ENCODE measurements at regions not wholly inside any gene's neighbourhood (a gene's known extent, or its start where the extent isn't known, plus 50 kb on each side); places are given as distances from the start of the nearest gene placed in this dataset.

DNA sequence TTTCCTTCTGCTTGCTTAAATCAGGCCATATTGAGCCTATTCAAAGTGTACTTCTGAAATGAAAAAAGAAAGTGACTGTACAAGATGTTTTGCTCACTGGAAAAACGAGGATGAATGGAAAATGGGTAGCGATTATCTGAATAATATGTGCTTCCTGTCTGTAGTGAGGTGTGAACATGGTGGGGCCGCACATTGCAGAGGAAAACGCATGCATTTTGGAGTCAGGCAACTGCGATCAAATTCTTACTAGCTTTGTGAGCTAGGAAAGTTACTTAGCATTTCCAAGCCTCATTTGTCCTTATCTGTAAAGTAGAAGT, 73.0 kb upstream of the PRSS3 start:
- TF ChIP-seq, protein P1, sequence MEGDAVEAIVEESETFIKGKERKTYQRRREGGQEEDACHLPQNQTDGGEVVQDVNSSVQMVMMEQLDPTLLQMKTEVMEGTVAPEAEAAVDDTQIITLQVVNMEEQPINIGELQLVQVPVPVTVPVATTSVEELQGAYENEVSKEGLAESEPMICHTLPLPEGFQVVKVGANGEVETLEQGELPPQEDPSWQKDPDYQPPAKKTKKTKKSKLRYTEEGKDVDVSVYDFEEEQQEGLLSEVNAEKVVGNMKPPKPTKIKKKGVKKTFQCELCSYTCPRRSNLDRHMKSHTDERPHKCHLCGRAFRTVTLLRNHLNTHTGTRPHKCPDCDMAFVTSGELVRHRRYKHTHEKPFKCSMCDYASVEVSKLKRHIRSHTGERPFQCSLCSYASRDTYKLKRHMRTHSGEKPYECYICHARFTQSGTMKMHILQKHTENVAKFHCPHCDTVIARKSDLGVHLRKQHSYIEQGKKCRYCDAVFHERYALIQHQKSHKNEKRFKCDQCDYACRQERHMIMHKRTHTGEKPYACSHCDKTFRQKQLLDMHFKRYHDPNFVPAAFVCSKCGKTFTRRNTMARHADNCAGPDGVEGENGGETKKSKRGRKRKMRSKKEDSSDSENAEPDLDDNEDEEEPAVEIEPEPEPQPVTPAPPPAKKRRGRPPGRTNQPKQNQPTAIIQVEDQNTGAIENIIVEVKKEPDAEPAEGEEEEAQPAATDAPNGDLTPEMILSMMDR (IDR thresholded peaks at IDR 0.05; ENCODE audit: extremely low read depth in 1 of 2, insufficient read depth in 1 of 2, low read depth in 1 of 2, low read length in 2 of 2) = no peak
- TF ChIP-seq POLR2A (IDR thresholded peaks at IDR 0.05; ENCODE audit: low read depth, low read length) (no peak), POLR2AphosphoS5 (IDR thresholded peaks at IDR 0.05; ENCODE audit: insufficient read depth, low read depth, low read length) (no peak), JUN (IDR thresholded peaks at IDR 0.05; ENCODE audit: borderline replicate concordance, insufficient read depth, insufficient read length, low read depth) (no peak), MYC (IDR thresholded peaks at IDR 0.05; ENCODE audit: low read depth, low read length) (no peak), FOS (IDR thresholded peaks at IDR 0.05; ENCODE audit: borderline replicate concordance, insufficient read depth, low read length) (no peak), EZH2 (IDR thresholded peaks at IDR 0.05; ENCODE audit: borderline replicate concordance, low read depth, low read length, severe bottlenecking) (no peak)
- TF ChIP-seq, protein P2, sequence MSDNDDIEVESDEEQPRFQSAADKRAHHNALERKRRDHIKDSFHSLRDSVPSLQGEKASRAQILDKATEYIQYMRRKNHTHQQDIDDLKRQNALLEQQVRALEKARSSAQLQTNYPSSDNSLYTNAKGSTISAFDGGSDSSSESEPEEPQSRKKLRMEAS (IDR thresholded peaks at IDR 0.05; ENCODE audit: insufficient read depth, insufficient read length) = no peak

Data from endothelial cell of umbilical vein (primary cell).